A549 (cell line): ENCODE measurements at regions not wholly inside any gene's neighbourhood (a gene's known extent, or its start where the extent isn't known, plus 50 kb on each side); places are given as distances from the start of the nearest gene placed in this dataset.

Experiments
- ATAC-seq, 2 experiments: fragments of 200-7000 bp in 1 of 2; fragments of >200 bp in 1 of 2; cut with Nextera tagmentation in 1 of 2; cut with Tn5 transposase in 1 of 2; 3 replicates each; pipeline versions ENCODE4 v1.8.0 to v1.9.1; 2018 to 2020; ENCODE audit warnings: mild to moderate bottlenecking in 1 of 2, moderate library complexity in 1 of 2
- CTCF ChIA-PET: fragments of 300-600 bp; sonication (Branson Sonifier 250); formaldehyde crosslinking; extraction: SDS; loops from one replicate; lab custom pipeline; 2021; ENCODE audit warnings: antibody characterized with exemption, inconsistent platforms; lab: Yijun Ruan, JAX
- POLR2A ChIA-PET: fragments of 350-600 bp; formaldehyde crosslinking; extraction: SDS; loops from one replicate; lab custom pipeline; 2021; ENCODE audit warnings: antibody characterized with exemption, inconsistent platforms; lab: Yijun Ruan, JAX
- DNase-seq, 2 experiments: peaks; one replicate each; pipeline versions ENCODE4 v3.0.0 to v3.0.0-alpha.2; 2011 to 2016; ENCODE audit warnings: low read depth in 1 of 2, low spot score in 1 of 2
- FAIRE-seq: peaks from 2 replicates; lab custom pipeline; 2011; peaks lifted over from hg19 to GRCh38; lab: Jason Lieb, UNC
- H3K27ac ChIP-seq, 2 experiments: fragments of >200 bp; sonication (Bioruptor Twin); formaldehyde crosslinking; 3 replicates each; pipeline ENCODE4 v1.5.1; 2016 to 2017
- H3K4me1 ChIP-seq: fragments of >200 bp; sonication (Bioruptor Twin); formaldehyde crosslinking; 3 replicates; pipeline ENCODE4 v1.6.1; 2016
- H3K4me2 ChIP-seq: fragments of >200 bp; sonication (Bioruptor Twin); formaldehyde crosslinking; 3 replicates; pipeline ENCODE4 v1.6.1; 2016
- H3K4me3 ChIP-seq: fragments of >200 bp; sonication (Bioruptor Twin); formaldehyde crosslinking; 3 replicates; pipeline ENCODE4 v1.5.1; 2016
- H3K9me3 ChIP-seq: fragments of >200 bp; sonication (Bioruptor Twin); formaldehyde crosslinking; 3 replicates; pipeline ENCODE4 v1.6.1; 2016
- BCL3 ChIP-seq: fragments of >200 bp; sonication (Bioruptor Twin); formaldehyde crosslinking; IDR thresholded peaks from 3 replicates; pipeline ENCODE4 v1.6.1; 2016
- BHLHE40 ChIP-seq: IDR thresholded peaks from 2 replicates; pipeline ENCODE4 v1.6.1; 2012; ENCODE audit warnings: low read depth, low read length, inconsistent platforms
- CBX2 ChIP-seq: fragments of 200-600 bp; sonication (generic); IDR thresholded peaks from 2 replicates; pipeline ENCODE4 v1.6.1; 2016; ENCODE audit warnings: low read depth, mild to moderate bottlenecking, borderline replicate concordance
- CBX8 ChIP-seq: fragments of 200-600 bp; sonication (generic); IDR thresholded peaks from 2 replicates; pipeline ENCODE4 v1.6.1; 2016
- CEBPB ChIP-seq, 2 experiments: fragments of >200 bp in 1 of 2; sonication (Bioruptor Twin) in 1 of 2; formaldehyde crosslinking in 1 of 2; IDR thresholded peaks; 2 replicates each; pipeline ENCODE4 v1.6.1; 2012 to 2016
- CHD4 ChIP-seq: fragments of 200-600 bp; sonication (generic); IDR thresholded peaks from 2 replicates; pipeline ENCODE4 v1.6.1; 2016; ENCODE audit warnings: antibody characterized with exemption, mild to moderate bottlenecking, borderline replicate concordance
- EHF ChIP-seq: fragments of 250-450 bp; sonication (Bioruptor Pico); IDR thresholded peaks from 2 replicates; pipeline ENCODE4 v1.5.0; 2020; ENCODE audit warnings: mild to moderate bottlenecking
- EHMT2 ChIP-seq: fragments of 200-600 bp; sonication (generic); IDR thresholded peaks from 2 replicates; pipeline ENCODE4 v1.6.1; 2016; ENCODE audit warnings: antibody characterized with exemption, low read depth, mild to moderate bottlenecking, moderate library complexity
- FOSL2 ChIP-seq, 2 experiments: fragments of 450-650 bp in 1 of 2; fragments of >200 bp in 1 of 2; sonication (Bioruptor Twin) in 1 of 2; formaldehyde crosslinking; IDR thresholded peaks; 2 replicates each; pipeline versions ENCODE4 v1.5.0 to v1.6.1; 2016 to 2020; ENCODE audit warnings: mild to moderate bottlenecking in 1 of 2, moderate library complexity in 1 of 2
- FOXS1 ChIP-seq: fragments of 250-450 bp; sonication (Bioruptor Pico); IDR thresholded peaks from 2 replicates; pipeline ENCODE4 v1.5.0; 2020; ENCODE audit warnings: mild to moderate bottlenecking, moderate library complexity
- GATA3 ChIP-seq: IDR thresholded peaks from 2 replicates; pipeline ENCODE4 v1.6.1; 2012; ENCODE audit warnings: borderline replicate concordance
- HEYL ChIP-seq: fragments of 250-450 bp; sonication (Bioruptor Pico); IDR thresholded peaks from 2 replicates; pipeline ENCODE4 v1.8.0; 2021; ENCODE audit warnings: mild to moderate bottlenecking, moderate library complexity
- HMGXB4 ChIP-seq: fragments of 250-450 bp; sonication (Bioruptor Pico); IDR thresholded peaks from 2 replicates; pipeline ENCODE4 v1.5.0; 2021; ENCODE audit warnings: mild to moderate bottlenecking, moderate library complexity, borderline replicate concordance
- HOXA7 ChIP-seq: fragments of 250-450 bp; sonication (Bioruptor Pico); IDR thresholded peaks from 2 replicates; pipeline ENCODE4 v1.5.0; 2020; ENCODE audit warnings: mild to moderate bottlenecking, moderate library complexity
- HOXB13 ChIP-seq: fragments of 250-450 bp; sonication (Bioruptor Pico); IDR thresholded peaks from 2 replicates; pipeline ENCODE4 v1.5.0; 2020; ENCODE audit warnings: low read depth, mild to moderate bottlenecking, moderate library complexity
- HOXB5 ChIP-seq: fragments of 250-450 bp; sonication (Bioruptor Pico); IDR thresholded peaks from 2 replicates; pipeline ENCODE4 v1.5.0; 2020; ENCODE audit warnings: mild to moderate bottlenecking, moderate library complexity
- JUN ChIP-seq, 2 experiments: fragments of >200 bp; sonication (Bioruptor Twin); formaldehyde crosslinking; IDR thresholded peaks; 2 replicates in 1 of 2; 3 replicates in 1 of 2; pipeline ENCODE4 v1.6.1; 2016 to 2017
- MAZ ChIP-seq: fragments of 150-350 bp; IDR thresholded peaks from 2 replicates; pipeline ENCODE4 v1.6.1; 2014; ENCODE audit warnings: antibody characterized with exemption, low read depth, low read length, borderline replicate concordance
- MYC ChIP-seq: IDR thresholded peaks from 2 replicates; pipeline ENCODE4 v1.6.1; 2012; ENCODE audit warnings: mild to moderate bottlenecking, inconsistent platforms, low read length, improper control_type of control experiment, borderline replicate concordance
- NR3C1 ChIP-seq: fragments of >200 bp; sonication (Bioruptor Twin); formaldehyde crosslinking; IDR thresholded peaks from 3 replicates; pipeline ENCODE4 v1.6.1; 2017
- POLR2A ChIP-seq: IDR thresholded peaks from 2 replicates; pipeline ENCODE4 v1.6.1; 2012; ENCODE audit warnings: mild to moderate bottlenecking, low read length
- RNF2 ChIP-seq: fragments of 200-600 bp; sonication (generic); IDR thresholded peaks from 2 replicates; pipeline ENCODE4 v1.6.1; 2016; ENCODE audit warnings: low read depth, mild to moderate bottlenecking, antibody characterized with exemption, moderate library complexity, borderline replicate concordance
- SMC3 ChIP-seq: fragments of >200 bp; sonication (Bioruptor Twin); formaldehyde crosslinking; IDR thresholded peaks from 3 replicates; pipeline ENCODE4 v1.6.1; 2018; ENCODE audit warnings: inconsistent platforms
- SREBF2 ChIP-seq: fragments of 450-650 bp; IDR thresholded peaks from 2 replicates; pipeline ENCODE4 v1.6.1; 2014; ENCODE audit warnings: mild to moderate bottlenecking, moderate library complexity
- USF2 ChIP-seq: fragments of 450-650 bp; IDR thresholded peaks from 2 replicates; pipeline ENCODE4 v1.6.1; 2014; ENCODE audit warnings: antibody characterized with exemption
- ZC3H11A ChIP-seq: fragments of 450-650 bp; IDR thresholded peaks from 2 replicates; pipeline ENCODE4 v1.6.1; 2014; ENCODE audit warnings: antibody characterized with exemption, mild to moderate bottlenecking
- ZFP36 ChIP-seq: fragments of 450-650 bp; IDR thresholded peaks from 2 replicates; pipeline ENCODE4 v1.6.1; 2014; ENCODE audit warnings: borderline replicate concordance; ENCODE audit not compliant: partially characterized antibody
- WGBS: methylation state at CpG from one replicate; pipeline ENCODE4 v1.1.6; 2017; ENCODE audit errors: missing lambda C conversion rate; 5-methylcytosine and 5-hydroxymethylcytosine counted together

GRCh38 chr12:127262615-127263014 lies 1004.4 kb upstream of the TMEM132C start:
- ChIA-PET POLR2A (no interaction called here), CTCF (interaction anchor here (1.6 kb wide), 1 partner anchor 11 kb away, joined by 4 read pairs; no protein-coding TSS in a partner anchor)
- no peak overlapping the region for H3K4me3 ChIP-seq
- no peak overlapping the region for H3K4me2 ChIP-seq
- DNase-seq, result no peak
- no peak for TF ChIP-seq SMC3
- no peak for TF ChIP-seq ZC3H11A
- no peak for TF ChIP-seq JUN (IDR thresholded peaks at IDR 0.05)
- TF ChIP-seq MYC, result no peak
- no peak for TF ChIP-seq HEYL (CRISPR knock-in tag)
- no peak for TF ChIP-seq GATA3
- TF ChIP-seq SREBF2, result no peak
- no peak for TF ChIP-seq CHD4
- TF ChIP-seq HMGXB4 (CRISPR knock-in tag), result no peak
- no peak for TF ChIP-seq CBX2
- no peak for TF ChIP-seq CEBPB (IDR thresholded peaks at IDR 0.05)
- H3K27ac ChIP-seq, result no peak overlapping the region
- FAIRE-seq, result no peak
- 5% methylated on average over 1 of the region's 1 CpG for WGBS
- no peaks in the 10 kb centered on the region for H3K9me3 ChIP-seq
- no peak for ATAC-seq
- no peaks in the 10 kb centered on the region for H3K4me1 ChIP-seq

GRCh38 chr12:127263621-127264020 lies 1003.3 kb upstream of the TMEM132C start:
- TF ChIP-seq MAZ, result no peak
- no peak for TF ChIP-seq RNF2
- no peak for TF ChIP-seq HOXB13 (CRISPR knock-in tag)
- TF ChIP-seq BHLHE40, result no peak
- TF ChIP-seq USF2, result no peak
- no peak for TF ChIP-seq BCL3
- no peak for TF ChIP-seq ZC3H11A
- no peak for TF ChIP-seq EHMT2
- TF ChIP-seq HOXB5 (CRISPR knock-in tag), result no peak
- ATAC-seq (no peak), FAIRE-seq (no peak), DNase-seq (no peak)
- no peak overlapping the region for H3K4me3 ChIP-seq
- no peaks in the 10 kb centered on the region for H3K9me3 ChIP-seq
- H3K27ac ChIP-seq, result no peak overlapping the region
- ChIA-PET CTCF (interaction anchor here (1.6 kb wide), 1 partner anchor 12 kb away, joined by 4 read pairs; no protein-coding TSS in a partner anchor), POLR2A (no interaction called here)
- H3K4me2 ChIP-seq, result no peak overlapping the region
- no peaks in the 10 kb centered on the region for H3K4me1 ChIP-seq
- 58% methylated on average over 9 of the region's 9 CpGs for WGBS

- H3K4me1 ChIP-seq, result no peaks in the 10 kb centered on the region
- no peak for FAIRE-seq
- no peak for ATAC-seq
- no peak for DNase-seq
- no peak overlapping the region for H3K4me3 ChIP-seq
- WGBS, result 28% methylated on average over 4 of the region's 4 CpGs
- ChIA-PET CTCF (interaction anchor here (0.6 to 1.2 kb wide), 2 partner anchors 10 to 168 kb away, joined by 3 read pairs; no protein-coding TSS in a partner anchor), POLR2A (no interaction called here)
- H3K27ac ChIP-seq, result no peak overlapping the region
- H3K4me2 ChIP-seq, result no peak overlapping the region
- no peaks in the 10 kb centered on the region for H3K9me3 ChIP-seq
- no peak for TF ChIP-seq HOXA7 (CRISPR knock-in tag)
- TF ChIP-seq FOSL2 (IDR thresholded peaks at IDR 0.05), result no peak
- TF ChIP-seq FOSL2 (CRISPR knock-in tag; IDR thresholded peaks at IDR 0.05), result no peak
- no peak for TF ChIP-seq CHD4
- no peak for TF ChIP-seq USF2
- TF ChIP-seq CBX8, result no peak
- no peak for TF ChIP-seq BCL3
- TF ChIP-seq EHF (CRISPR knock-in tag), result no peak
- TF ChIP-seq SREBF2, result no peak
- no peak for TF ChIP-seq FOXS1 (CRISPR knock-in tag)
- no peak for TF ChIP-seq POLR2A
- no peak for TF ChIP-seq HMGXB4 (CRISPR knock-in tag)
- no peak for TF ChIP-seq ZFP36
- no peak for TF ChIP-seq NR3C1
- TF ChIP-seq CBX2, result no peak
These were observed 999.8 kb upstream of the TMEM132C start for GRCh38 chr12:127267128-127267527.
